ENCODE measurements at regions not wholly inside any gene's neighbourhood (a gene's known extent, or its start where the extent isn't known, plus 50 kb on each side); places are given as distances from the start of the nearest gene placed in this dataset.

- Histone ChIP-seq H3K4me1 (ENCODE audit: control insufficient read depth, insufficient read depth, low read length) (no peaks in the 10 kb centered on the region), H3K27ac (ENCODE audit: insufficient read depth, low read length) (no peak overlapping the region), H2AK5ac (ENCODE audit: low read depth, low read length) (no peak overlapping the region), H4K91ac (ENCODE audit: insufficient read depth, low read depth, low read length) (no peak overlapping the region), H3K23ac (ENCODE audit: low read depth, low read length) (no peak overlapping the region), H3K36me3 (ENCODE audit: control insufficient read depth, insufficient read depth, low read length) (no peaks in the 10 kb centered on the region), H2BK5ac (ENCODE audit: low read depth, low read length, poor library complexity, severe bottlenecking) (no peak overlapping the region), H2AK9ac (replicated peaks; ENCODE audit: low read depth, low read length, poor library complexity) (no peak overlapping the region), H3K9me3 (ENCODE audit: control insufficient read depth, insufficient read depth, low read length) (peaks cover 21% of the 10 kb centered on the region; the same call in 1 of the 2 replicates), H2AFZ (replicated peaks; ENCODE audit: low read length, poor library complexity) (no peak overlapping the region), H3K56ac (ENCODE audit: extremely low read depth, insufficient read depth, low read length) (no peak overlapping the region), H3K9ac (ENCODE audit: low read depth, low read length) (no peak overlapping the region), H3K27me3 (ENCODE audit: control insufficient read depth, insufficient read depth, low read length) (no peaks in the 10 kb centered on the region), H3K4me3 (ENCODE audit: insufficient read depth, low read depth, low read length) (no peak overlapping the region), H2BK15ac (ENCODE audit: low read depth, low read length) (no peak overlapping the region), H3K9me1 (ENCODE audit: insufficient read depth, low read length) (no peaks in the 10 kb centered on the region), H4K8ac (ENCODE audit: low read depth in 2 of 2, low read length in 2 of 2) (no peak overlapping the region), H2BK120ac (ENCODE audit: low read depth, low read length) (no peak overlapping the region), H2BK20ac (ENCODE audit: low read depth, low read length) (no peak overlapping the region), H4K20me1 (ENCODE audit: insufficient read depth, low read length) (no peaks in the 10 kb centered on the region), H4K5ac (ENCODE audit: low read depth, low read length) (no peak overlapping the region), H3K4me2 (ENCODE audit: low read depth, low read length) (no peak overlapping the region), H3K4ac (ENCODE audit: low read depth, low read length) (no peak overlapping the region), H3K14ac (replicated peaks; ENCODE audit: low read depth, low read length) (no peak overlapping the region), H3K18ac (ENCODE audit: low read depth, low read length) (no peak overlapping the region), H3K79me1 (ENCODE audit: low read depth in 1 of 2, low read length in 2 of 2) (no peaks in the 10 kb centered on the region)
- DNase-seq (no peak), ATAC-seq (ENCODE audit: low read depth) (no peak)
- CTCF ChIA-PET = no interaction called here
- BruUV-seq (replicated peaks) = no TSS peak
- POLR2A ChIA-PET (ENCODE audit: unreplicated experiment) = no interaction called here
- intact Hi-C loops (cut with micrococcal nuclease) (no loop called here), in situ Hi-C loops (cut with MboI; ENCODE audit: low sequenced_read_pairs) (no loop called here), dilution Hi-C loops (cut with HindIII; ENCODE audit: low sequenced_read_pairs, unreplicated experiment) (no loop called here)
- no CpG with 5 or more reads among the region's 15 CpGs for WGBS, 2 experiments (ENCODE audit: extremely low coverage in 2 of 2, insufficient read length in 1 of 2)
- TF ChIP-seq RFX5 (IDR thresholded peaks at IDR 0.05; ENCODE audit: low read depth, low read length) (no peak), USF2 (IDR thresholded peaks at IDR 0.05; ENCODE audit: low read depth, low read length) (no peak), CTCF (conservative IDR thresholded peaks at IDR 0.05; ENCODE audit: low read depth, low read length) (no peak), SMC3 (IDR thresholded peaks at IDR 0.05; ENCODE audit: low read depth, low read length) (no peak), NFE2L2 (IDR thresholded peaks at IDR 0.05; ENCODE audit: low read depth, low read length) (no peak), POLR2A (IDR thresholded peaks at IDR 0.05; ENCODE audit: low read depth, low read length) (no peak), CHD1 (IDR thresholded peaks at IDR 0.05; ENCODE audit: low read depth, low read length) (no peak), FOS (IDR thresholded peaks at IDR 0.05; ENCODE audit: low read depth, low read length) (no peak), BHLHE40 (IDR thresholded peaks at IDR 0.05; ENCODE audit: low read depth, low read length) (no peak), CEBPB (IDR thresholded peaks at IDR 0.05; ENCODE audit: low read depth, low read length) (no peak)
Measured at GRCh38 chr22:48475661-48476345, 1351.9 kb downstream of the BRD1 start.

Measured in IMR-90 (cell line).